NCI-H748 (cell line): ENCODE measurements at regions not wholly inside any gene's neighbourhood (a gene's known extent, or its start where the extent isn't known, plus 50 kb on each side); places are given as distances from the start of the nearest gene placed in this dataset.
"Not testable (repeated sequence)": the region's sequence is repeated elsewhere in the genome, so short reads cannot be mapped to it uniquely, and the experiment has no call there.

Source experiments
- DNase-seq: peaks from one replicate; lab custom pipeline; 2025; ENCODE audit not compliant: unreplicated experiment; lab: John Stamatoyannopoulos, UW

DNA sequence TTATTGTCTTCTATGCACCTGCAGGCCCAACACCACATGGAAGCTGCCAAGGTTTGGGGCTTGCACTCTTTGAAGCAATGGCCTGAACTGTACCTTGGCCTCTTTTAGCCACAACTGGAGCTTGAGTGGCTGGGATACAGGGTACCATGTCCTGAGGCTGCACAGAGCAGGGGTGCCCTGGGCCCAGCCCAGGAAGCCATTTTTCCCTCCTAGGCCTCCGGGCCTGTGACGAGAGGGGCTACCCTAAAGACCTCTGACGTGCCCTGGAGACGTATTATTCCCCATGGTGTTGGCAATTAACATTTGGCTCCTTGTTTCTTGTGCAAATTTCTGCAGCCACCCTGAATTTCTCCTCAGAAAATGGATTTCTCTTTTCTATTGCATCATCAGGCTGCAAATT lies 519.9 kb upstream of the MAGEB18 start:
- DNase-seq: no peak

DNA sequence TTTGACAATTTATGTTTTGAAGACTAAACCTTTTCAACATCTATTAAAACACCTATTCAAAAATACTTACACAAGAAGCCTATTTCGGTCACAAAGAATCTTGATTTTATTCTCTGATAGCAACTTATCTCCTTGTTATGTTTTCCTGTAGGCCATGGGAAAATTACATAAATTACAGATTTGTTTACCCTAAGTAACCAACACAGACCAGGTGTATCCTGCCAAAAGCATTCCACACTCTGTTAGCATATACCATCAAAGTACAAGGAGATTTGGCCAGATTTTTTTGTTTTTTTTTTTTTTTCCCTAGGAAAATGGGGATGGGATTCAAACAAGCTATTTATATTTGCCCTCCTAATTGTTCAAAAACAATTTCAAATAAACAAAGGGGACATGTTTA lies 497.9 kb upstream of the MAGEB18 start:
- no peak for DNase-seq

DNA sequence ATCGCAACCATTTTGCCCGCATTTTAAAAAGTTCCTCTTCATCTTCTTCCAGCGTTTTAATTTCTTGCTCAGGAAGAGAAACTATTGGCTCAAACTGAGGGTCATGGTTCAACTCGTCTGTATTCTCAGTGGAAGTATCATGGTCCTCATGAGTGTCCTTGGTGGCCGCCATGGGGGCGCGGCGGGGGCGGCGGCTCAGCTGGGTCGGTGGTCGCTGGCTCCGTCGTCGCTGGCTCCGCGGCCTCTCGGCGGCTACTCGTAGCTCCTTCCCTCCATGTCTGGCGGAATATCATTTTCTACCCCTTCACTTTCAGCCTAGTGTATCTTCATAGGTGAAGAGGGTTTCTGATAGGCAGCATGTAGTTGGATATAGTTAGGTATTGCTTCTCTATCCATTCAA lies 492.0 kb upstream of the MAGEB18 start:
- no peak for DNase-seq

DNA sequence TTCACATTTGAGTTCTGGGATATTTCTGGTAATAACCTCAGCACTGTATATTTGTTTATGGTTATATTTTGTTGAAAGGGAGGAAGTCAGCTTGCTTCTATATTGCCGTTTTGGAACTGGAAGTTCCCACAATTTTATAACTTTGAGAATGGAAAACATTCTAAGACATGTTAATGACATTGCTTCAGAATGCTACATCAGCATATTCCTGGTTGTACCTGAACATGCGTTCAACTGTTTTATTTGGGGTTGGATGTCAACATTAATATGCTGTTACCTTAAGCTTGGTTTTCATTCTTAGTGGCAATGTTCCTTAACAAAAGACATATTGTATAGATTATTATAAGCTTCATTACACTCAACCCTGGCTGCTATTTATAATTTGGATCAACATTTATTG lies 489.4 kb upstream of the MAGEB18 start:
- no peak for DNase-seq

DNA sequence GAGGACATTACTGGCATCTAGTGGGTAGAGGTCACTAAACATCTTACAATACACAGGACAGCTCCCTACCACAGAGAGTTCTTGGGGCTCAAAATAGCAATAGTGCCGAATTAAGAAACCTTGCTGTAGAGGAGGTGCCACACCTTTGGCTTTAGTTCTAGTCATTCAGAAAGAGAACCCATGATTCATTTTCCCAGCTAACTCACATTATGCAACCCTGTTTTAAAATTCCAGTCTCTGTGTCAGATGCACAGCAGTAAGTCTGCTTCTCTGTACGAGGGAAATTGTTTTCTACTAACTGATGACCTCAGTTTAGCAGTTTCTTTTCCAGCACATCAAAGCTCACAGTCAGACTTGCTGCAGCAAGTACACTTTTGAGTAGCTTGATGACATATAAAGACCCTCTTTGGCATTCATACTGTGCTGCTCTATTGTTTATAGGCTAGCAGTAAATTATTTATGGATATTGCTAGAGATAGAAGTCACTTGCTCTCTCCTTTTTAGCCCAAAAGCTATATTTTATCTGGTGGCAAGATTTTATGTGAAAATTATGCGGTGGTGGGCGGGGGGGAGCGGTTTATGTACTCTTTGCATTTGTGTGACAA lies 487.8 kb upstream of the MAGEB18 start:
- DNase-seq: no peak

DNA sequence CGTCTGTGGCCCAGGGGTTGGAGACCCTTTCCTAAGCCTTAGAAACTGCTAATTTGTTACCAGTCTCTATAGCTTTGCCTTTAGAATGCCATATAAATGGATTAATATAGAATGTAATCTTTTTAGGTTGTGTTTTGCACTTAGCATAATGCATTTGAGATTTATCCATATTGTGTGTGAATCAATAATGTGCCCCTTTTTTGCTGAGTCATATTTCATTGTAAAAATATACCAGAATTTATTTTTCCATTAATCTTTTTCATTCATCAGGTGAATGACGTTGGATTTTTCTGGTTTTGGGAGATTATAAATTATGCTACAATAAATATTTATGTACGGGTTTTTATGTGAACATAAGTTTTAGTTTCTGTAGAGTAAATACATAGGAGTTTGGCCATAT lies 478.8 kb upstream of the MAGEB18 start:
- DNase-seq: no peak

DNA sequence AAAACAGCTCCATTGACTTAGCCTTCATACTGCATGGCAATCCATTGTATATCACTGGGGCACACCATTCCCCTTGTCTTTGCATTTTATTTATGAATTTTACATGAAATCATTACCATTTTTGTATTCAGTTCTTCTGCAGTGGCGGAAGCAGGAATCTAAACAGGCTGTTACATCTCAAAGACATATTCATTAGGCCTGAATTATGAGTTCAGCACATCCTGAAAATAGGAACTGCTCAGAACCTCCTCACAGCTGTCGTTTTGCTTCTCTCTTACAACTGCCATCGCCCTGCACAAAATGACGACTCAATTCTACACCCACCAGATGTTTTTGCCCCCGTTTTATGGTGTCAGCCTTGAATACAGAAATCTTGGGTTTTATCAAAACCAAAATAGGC lies 474.4 kb upstream of the MAGEB18 start:
- no peak for DNase-seq

DNA sequence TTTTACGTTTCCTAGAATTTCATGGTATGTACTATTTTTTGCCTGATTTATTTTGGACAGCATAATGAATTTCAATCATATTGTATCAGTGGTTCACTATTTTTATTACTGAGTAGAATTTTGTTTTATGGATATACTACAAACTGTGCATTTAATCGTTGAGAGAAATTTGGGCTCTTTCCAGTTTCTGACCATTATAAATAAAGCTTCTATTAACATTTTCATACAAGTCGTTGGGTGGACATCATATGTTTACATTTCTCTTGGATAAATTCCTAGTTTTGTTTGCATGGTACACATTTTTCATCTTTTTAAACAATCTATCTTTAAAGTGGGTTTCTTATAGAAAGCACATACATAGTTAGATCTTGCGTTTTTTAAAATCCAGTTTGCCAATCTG lies 472.7 kb upstream of the MAGEB18 start:
- DNase-seq: no peak

DNA sequence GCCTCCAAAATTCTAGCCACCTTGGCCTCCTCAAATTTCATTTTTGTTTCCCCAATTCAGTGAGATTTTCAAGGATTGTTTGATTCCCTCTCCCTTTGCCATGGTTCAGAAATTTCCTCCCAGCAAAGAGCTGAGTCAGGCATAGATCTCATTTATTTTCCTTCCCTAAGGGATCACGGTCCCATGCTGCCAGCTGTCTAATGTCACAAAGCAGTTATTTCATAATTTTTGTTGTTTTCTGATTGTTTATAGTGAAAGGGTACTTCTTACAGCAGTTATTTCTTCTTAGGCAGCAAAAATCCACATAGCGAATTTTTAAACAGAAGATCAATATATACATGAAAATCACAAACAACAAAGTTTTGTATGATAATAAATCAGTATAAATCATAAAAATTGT lies 470.5 kb upstream of the MAGEB18 start:
- no peak for DNase-seq

DNA sequence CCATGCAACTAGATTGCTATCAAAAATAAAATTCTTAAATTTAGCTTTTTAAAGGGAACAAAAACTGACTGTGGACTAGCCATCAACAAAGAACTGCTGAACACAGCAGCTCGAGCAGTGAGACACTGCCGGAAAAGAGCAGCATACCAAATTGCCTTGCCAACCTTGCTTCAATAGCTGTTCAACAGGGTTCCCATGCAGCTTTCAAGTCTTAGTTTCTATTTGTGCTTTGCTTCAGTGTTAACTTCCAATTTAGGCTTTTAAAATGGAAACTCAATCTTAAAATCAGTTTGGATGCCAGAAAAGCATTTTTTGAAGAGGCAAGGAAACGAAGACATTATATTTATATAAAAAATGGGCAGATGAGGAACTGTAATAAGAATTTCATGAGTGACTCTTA lies 463.4 kb upstream of the MAGEB18 start:
- no peak for DNase-seq

DNA sequence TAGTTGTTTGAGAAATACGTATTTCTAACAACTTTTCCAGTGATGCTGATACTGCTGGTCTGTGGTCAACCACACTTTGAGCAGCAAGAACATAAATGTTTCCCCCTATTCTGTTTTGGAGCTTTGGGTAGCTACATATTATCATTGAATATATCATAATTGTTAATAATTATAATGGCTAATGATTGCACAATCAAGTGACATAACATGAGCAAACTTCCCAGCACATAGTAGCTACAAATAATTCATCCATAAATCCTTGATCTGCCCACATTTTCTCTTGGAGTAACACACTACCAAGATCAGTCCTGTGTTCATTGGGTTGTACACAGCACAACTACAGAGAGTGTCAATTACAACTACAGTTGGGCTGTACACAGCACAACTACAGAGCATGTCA lies 436.3 kb upstream of the MAGEB18 start:
- DNase-seq: no peak

DNA sequence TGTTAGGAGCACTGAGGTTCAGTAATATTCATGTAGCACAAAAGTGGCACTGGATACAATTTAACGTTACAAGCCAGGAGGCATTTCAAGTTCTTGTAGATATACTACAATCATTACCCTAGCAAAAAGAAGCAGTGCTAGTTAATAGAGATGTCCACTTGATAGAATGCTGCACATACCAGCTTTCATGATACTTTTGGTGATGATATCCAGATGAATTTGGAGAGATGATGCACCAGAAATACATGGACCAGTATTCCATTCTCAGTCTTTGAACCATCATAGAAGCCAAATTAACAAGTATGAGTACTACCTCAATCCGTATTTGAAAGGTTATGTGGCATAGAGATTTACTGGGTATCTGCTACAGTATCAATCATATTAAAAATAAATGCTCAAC lies 421.0 kb upstream of the MAGEB18 start:
- DNase-seq: no peak

DNA sequence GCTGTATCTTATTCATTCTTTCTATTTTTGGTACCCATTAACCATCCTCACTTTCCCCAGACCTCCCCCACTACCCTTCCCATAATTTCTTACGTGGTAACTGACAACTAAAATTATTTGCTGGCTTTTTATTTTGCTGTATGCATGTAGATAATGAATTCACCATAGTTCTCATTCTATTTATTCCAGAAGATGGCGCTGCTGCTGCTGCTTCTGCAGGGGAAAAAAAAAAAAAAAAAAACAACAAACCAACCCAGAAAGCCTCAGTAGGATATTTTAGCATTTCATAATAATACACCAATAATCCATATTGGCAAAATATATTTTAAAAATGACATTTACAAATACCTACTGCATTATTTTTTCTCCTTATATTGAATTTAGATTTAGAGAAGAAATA lies 416.6 kb upstream of the MAGEB18 start:
- DNase-seq: peak; percentile 25

DNA sequence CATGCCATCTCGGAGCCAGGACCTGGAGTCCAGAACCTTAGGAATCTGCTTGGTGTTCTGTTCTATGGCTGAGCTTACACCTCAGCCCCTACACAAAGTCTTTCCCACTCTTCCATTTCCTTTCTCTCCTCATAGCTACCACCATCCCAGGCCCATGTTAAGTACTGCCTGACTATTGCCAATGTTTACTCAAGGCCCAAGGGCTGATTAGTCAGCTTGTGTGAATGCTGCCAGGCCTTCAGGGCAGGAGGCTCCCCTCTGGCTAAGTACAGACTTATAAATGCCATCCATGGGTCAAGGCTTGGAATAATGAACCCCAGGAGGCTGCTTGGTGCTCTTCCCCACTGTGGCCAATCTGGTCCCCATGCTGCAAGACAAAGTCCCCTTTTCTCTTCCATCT lies 411.6 kb upstream of the MAGEB18 start:
- no peak for DNase-seq

DNA sequence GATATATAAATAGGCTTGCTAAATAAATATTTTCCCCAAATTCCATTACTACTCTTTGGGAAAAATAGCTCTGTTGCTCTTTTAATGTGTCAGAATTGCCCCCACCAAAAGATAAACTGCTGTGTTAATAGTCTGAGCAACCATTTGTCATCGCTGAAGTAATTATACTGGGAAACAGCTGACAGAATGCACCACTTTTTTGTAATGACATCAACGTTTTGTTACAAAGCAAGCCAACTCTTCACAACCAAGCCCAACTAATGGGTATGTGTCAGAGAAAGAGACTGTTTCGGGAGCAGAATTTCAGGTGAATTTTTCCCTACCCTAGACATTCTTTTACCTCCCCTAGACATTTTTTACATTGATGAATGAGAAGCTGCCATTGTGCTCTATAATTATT lies 405.0 kb upstream of the MAGEB18 start:
- DNase-seq: no peak

DNA sequence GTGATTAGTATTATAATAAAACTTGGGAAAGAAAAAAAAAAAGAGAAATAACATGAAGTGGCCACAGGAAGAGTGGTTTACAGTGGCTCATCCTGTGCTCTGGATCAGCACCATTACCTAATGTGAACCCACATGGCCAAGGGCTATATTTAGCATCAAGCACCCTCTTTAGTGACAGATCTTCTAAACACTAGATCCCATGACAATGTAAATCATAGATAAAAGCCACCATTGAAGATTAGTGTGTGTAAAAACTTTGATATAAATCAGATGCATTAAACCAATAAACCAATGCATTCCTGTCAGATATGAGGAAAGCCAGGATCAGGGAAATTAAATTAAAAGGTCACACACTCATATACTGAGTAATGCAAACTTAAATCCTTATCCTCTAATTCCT lies 400.6 kb upstream of the MAGEB18 start:
- DNase-seq: no peak

DNA sequence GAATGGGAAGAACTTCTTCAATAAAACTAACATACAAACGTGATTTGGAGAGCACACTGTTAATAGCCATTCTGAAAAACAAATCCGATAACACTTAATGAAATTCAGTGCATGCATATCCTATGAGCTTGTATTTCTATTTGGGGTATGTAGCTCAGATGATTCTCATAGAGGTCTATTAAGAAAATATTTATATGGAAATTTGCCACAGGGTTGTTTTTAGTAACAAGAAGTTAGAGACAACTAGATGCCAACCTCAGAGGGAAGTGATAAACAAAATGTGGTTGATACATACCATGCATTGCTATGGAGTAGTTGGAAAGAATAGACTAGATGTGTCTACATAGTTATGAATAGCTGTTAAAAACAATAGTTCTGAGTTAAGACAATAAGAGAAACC lies 395.8 kb upstream of the MAGEB18 start:
- no peak for DNase-seq

DNA sequence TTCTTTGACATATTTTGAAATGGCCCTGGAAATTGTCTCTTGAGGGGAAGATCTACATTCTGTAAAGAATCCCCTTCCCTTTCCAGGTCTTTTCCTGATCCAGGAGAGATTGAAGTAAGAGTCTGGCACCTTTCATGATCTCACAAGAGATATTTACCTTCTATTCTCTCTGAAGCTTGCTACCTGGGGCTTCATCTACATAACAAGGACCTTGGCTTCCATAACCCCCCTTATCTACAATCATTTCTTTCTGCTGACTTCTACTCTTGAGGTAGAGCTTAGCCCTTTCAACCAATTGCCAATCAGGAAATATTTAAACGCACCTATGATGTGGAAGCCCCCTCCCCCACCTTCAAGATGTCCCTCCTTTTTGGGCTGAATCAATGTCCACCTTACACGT lies 383.7 kb upstream of the MAGEB18 start:
- no peak for DNase-seq

DNA sequence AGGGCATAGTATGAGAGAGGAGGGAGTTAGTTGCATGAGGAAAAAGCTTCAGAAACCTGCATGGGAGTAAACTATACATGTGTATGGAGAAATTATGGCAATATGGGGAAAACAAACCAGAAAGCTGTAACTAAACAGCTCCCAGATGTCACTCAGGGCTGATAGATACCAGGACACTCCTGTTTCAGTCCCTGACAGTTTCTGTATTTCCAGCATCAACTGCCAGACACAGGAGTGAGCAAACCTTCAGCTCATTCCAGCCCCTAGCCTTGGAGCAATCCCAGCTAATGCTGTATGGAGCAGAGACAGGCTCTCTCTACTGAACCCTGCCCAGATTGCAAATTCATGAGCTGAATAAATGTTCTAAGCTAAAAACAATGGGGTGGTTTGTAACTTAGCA lies 382.9 kb upstream of the MAGEB18 start:
- no peak for DNase-seq

DNA sequence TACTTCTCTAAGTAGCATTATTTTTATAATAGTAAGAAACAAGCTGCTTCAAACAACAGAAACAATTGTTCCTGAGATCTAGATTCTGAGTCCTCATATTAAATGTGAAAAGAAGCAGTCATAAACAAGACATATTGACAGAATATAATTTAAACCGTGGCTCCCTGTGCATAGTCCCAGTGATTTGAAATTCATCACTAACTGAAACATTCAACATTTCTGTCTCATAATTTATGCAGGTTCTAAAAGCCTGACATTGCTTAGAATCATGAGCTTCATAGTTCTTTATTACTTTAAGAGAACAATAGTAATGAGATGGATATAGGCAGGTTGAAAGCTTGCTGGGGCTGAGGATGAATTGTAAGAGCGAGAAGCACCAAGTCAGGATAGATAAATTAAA lies 375.5 kb upstream of the MAGEB18 start:
- DNase-seq: no peak

DNA sequence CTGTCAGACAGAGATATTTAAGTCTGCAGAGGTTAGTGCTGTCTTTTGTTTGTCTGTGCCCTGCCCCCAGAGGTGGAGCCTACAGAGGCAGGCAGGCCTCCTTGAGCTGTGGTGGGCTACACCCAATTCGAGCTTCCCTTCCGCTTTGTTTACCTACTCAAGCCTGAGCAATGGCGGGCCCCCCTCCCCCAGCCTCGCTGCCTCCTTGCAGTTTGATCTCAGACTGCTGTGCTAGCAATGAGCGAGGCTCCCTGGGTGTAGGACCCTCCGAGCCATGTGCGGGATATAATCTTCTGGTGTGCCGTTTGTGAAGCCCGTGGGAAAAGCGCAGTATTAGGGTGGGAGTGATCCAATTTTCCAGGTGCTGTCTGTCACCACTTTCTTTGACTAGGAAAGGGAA lies 366.3 kb upstream of the MAGEB18 start:
- not testable (repeated sequence) for DNase-seq

DNA sequence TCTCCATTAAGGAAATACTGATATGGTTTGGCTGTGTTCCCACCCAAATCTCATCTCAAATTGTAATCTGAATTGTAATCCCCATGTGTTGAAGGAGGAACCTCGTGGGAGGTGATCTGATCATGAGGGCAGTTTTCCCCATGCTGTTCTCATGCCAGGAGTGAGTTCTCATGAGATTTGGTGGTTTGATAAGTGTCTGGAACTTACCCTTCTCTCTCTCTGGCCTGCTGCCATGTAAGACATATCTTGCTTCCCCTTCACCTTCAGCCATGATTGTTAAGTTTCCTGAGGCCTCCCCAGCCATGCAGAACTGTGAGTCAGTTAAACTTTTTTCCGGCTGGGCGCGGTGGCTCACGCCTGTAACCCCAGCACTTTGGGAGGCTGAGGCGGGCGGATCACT lies 340.3 kb upstream of the MAGEB18 start:
- not testable (repeated sequence) for DNase-seq

DNA sequence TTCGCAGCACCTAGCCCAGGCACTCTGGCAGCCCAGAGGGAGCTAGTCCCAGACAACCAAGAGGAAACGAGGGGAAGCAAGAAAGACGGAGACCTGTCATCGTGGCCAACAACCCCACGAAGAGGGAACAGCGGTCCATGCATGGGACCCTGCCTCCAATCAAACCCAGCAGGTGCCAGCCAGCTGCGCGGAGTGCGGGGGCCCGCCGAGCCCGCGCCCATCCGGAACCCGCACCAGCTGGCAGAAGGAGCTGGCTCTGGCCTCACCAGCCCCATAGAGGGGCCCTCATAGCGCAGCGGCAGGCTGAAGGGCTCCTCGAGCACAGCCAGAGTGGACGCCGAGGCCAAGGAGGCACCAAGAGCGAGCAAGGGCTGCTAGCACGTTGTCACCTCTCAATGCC lies 332.4 kb upstream of the MAGEB18 start:
- no peak for DNase-seq

DNA sequence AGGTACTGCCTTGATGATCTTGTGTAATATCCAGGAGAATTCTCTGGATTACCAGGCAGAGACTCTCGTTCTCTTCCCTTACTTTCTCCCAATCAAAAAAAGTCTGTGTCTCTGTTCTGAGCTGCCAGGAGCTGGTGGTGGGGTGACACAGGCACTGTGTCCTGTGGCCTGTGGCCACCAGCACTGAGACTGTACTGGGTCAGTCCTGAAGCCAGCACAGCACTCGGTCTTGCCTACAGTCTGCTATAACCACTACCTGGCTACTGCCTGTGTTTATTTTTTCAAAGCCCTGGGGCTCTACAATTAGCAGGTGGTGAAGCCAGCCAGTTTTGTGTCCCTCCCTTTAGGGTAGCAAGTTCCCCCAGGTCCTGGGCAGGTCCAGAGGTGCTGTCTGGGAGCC lies 331.1 kb upstream of the MAGEB18 start:
- DNase-seq: no peak
